A673 (cell line): ENCODE measurements at regions not wholly inside any gene's neighbourhood (a gene's known extent, or its start where the extent isn't known, plus 50 kb on each side); places are given as distances from the start of the nearest gene placed in this dataset.

Experiments
- BruUV-seq: library from RNA; stranded (reverse); fragments of 400-500 nt; replicated peaks from 2 replicates; lab custom pipeline; 2021; lab: Mats Ljungman, UMichigan
- CTCF ChIA-PET: fragments of 300-600 bp; sonication (Branson Sonifier 250); formaldehyde crosslinking; loops from one replicate; lab custom pipeline; 2022; ENCODE audit warnings: antibody characterized with exemption; lab: Charles Lee
- POLR2A ChIA-PET: fragments of 300-600 bp; sonication (Branson Sonifier 250); formaldehyde crosslinking; loops from one replicate; lab custom pipeline; 2022; ENCODE audit warnings: antibody characterized with exemption; ENCODE audit not compliant: low non-redundant PET; lab: Charles Lee
- DNase-seq: peaks from one replicate; pipeline ENCODE4 v3.0.0-alpha.2; 2015; ENCODE audit warnings: low spot score
- H3K27ac ChIP-seq: fragments of 200-600 bp; sonication (generic); 2 replicates; pipeline ENCODE4 v1.5.1; 2016; ENCODE audit warnings: mixed run types, low read depth, mild to moderate bottlenecking, mixed read lengths, antibody characterized with exemption, low read length; ENCODE audit not compliant: poor library complexity, severe bottlenecking
- H3K27me3 ChIP-seq: fragments of 200-600 bp; sonication (generic); replicated peaks from 2 replicates; pipeline ENCODE4 v1.6.1; 2017; ENCODE audit warnings: mixed run types, low read depth, mild to moderate bottlenecking, mixed read lengths, antibody characterized with exemption, low read length; ENCODE audit not compliant: insufficient read depth, poor library complexity
- H3K36me3 ChIP-seq: fragments of 200-600 bp; sonication (generic); 2 replicates; pipeline ENCODE4 v1.6.1; 2016; ENCODE audit warnings: mixed run types, mild to moderate bottlenecking, mixed read lengths, antibody characterized with exemption, low read length; ENCODE audit not compliant: insufficient read depth, poor library complexity, severe bottlenecking
- H3K4me1 ChIP-seq: fragments of 200-600 bp; sonication (generic); 2 replicates; pipeline ENCODE4 v1.6.1; 2017; ENCODE audit warnings: mixed run types, mild to moderate bottlenecking, mixed read lengths, antibody characterized with exemption, low read length; ENCODE audit not compliant: insufficient read depth, poor library complexity, severe bottlenecking
- H3K4me3 ChIP-seq: fragments of 200-600 bp; sonication (generic); 2 replicates; pipeline ENCODE4 v1.5.1; 2016; ENCODE audit warnings: low read depth, mixed run types, mild to moderate bottlenecking, mixed read lengths, low read length; ENCODE audit not compliant: poor library complexity, severe bottlenecking
- H3K9me3 ChIP-seq: fragments of 200-600 bp; sonication (generic); 2 replicates; pipeline ENCODE4 v1.6.1; 2016; ENCODE audit warnings: mixed run types, low read depth, mild to moderate bottlenecking, mixed read lengths, antibody characterized with exemption, low read length; ENCODE audit not compliant: poor library complexity, severe bottlenecking
- EZH2 ChIP-seq: fragments of 200-600 bp; sonication (generic); IDR thresholded peaks from 2 replicates; pipeline ENCODE4 v1.6.1; 2017; ENCODE audit warnings: borderline replicate concordance, low read depth, mild to moderate bottlenecking, mixed read lengths, antibody characterized with exemption, low read length; ENCODE audit not compliant: poor library complexity, severe bottlenecking
- intact Hi-C: fragments of 100-400 bp; cut with micrococcal nuclease; formaldehyde crosslinking; loops from one replicate; pipeline ENCODE4 v1.10.0; 2022; ENCODE audit not compliant: unreplicated experiment
- TF ChIP-seq, protein P1 (sequence below): fragments of 300-800, 200-600 bp; sonication (generic); conservative IDR thresholded peaks from 2 replicates; pipeline ENCODE4 v1.5.1; 2017; ENCODE audit warnings: low read depth, mild to moderate bottlenecking, antibody characterized with exemption, low read length, moderate library complexity, mixed read lengths

DNA sequence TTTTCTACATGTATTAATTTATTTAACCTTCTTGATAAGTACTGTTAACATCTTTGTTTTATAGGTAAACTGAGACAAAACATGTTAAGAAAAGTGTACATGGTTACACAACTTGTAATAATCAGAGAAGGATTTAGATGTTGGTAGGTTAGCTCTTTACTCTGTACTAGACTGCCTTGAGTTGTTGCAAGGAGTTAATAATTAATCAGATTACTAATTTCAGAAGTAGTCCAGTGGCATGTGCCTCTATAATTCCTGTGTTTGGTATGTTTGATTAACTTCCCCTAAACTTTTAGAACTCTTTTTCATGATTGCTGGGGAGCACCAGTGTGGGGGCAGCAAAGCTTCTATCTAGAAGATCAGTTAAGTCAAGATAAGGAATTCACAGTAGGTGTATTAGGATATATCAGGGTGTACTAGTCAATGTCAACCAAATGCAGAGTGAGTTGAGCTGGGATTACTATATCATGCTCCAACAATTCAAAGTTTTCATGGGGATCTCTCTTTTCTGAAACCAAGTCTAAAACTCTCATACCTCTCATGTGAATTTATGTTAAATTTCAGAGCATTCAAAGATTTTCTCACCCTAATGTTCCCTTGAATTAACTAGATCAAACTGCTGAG lies 129.7 kb upstream of the AHI1 start:
- no peaks in the 10 kb centered on the region for H3K9me3 ChIP-seq
- DNase-seq, result no peak
- H3K4me3 ChIP-seq, result no peak overlapping the region
- H3K27me3 ChIP-seq, result peaks cover 46% of the 10 kb centered on the region
- TF ChIP-seq EZH2, result no peak
- TF ChIP-seq, protein P1, sequence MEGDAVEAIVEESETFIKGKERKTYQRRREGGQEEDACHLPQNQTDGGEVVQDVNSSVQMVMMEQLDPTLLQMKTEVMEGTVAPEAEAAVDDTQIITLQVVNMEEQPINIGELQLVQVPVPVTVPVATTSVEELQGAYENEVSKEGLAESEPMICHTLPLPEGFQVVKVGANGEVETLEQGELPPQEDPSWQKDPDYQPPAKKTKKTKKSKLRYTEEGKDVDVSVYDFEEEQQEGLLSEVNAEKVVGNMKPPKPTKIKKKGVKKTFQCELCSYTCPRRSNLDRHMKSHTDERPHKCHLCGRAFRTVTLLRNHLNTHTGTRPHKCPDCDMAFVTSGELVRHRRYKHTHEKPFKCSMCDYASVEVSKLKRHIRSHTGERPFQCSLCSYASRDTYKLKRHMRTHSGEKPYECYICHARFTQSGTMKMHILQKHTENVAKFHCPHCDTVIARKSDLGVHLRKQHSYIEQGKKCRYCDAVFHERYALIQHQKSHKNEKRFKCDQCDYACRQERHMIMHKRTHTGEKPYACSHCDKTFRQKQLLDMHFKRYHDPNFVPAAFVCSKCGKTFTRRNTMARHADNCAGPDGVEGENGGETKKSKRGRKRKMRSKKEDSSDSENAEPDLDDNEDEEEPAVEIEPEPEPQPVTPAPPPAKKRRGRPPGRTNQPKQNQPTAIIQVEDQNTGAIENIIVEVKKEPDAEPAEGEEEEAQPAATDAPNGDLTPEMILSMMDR, result no peak
- BruUV-seq, result no TSS peak
- H3K36me3 ChIP-seq, result no peaks in the 10 kb centered on the region
- no peak overlapping the region for H3K27ac ChIP-seq
- intact Hi-C loops, result no loop called here
- ChIA-PET POLR2A (no interaction called here), CTCF (no interaction called here)
- no peaks in the 10 kb centered on the region for H3K4me1 ChIP-seq

DNA sequence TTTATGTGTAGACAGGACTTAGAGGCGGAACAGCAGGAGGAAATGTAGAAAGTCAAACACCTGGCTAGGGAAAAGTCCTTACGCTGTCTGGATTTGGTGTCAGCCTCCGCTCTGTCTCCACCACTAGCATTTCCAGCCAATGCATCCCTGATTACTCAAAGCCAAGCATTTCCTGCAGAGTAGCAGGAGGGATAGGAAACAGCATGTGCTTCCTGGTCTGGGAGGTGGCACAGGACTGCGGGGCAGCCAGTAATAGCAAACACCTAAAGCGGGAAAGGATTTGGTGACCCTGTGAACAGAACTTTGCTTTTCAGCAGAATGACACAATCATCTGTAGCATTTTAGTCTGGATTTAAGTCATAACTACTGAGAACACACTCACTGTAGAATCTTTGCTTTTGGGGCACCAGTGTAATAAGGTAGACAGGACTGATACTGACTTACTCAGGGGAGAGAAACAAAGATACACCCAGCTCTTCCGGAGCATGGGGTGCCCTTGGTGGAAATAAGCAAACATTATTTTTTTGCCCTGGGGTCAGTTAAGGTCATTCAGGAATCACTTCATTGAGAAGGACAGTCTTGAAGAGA lies 133.3 kb upstream of the AHI1 start:
- Histone ChIP-seq H3K4me3 (no peak overlapping the region), H3K36me3 (no peaks in the 10 kb centered on the region), H3K27me3 (peaks cover 68% of the 10 kb centered on the region), H3K4me1 (no peaks in the 10 kb centered on the region), H3K27ac (no peak overlapping the region), H3K9me3 (no peaks in the 10 kb centered on the region)
- TF ChIP-seq, protein P1, result no peak
- no peak for TF ChIP-seq EZH2
- ChIA-PET POLR2A (no interaction called here), CTCF (no interaction called here)
- no TSS peak for BruUV-seq
- intact Hi-C loops, result no loop called here
- DNase-seq, result no peak

DNA sequence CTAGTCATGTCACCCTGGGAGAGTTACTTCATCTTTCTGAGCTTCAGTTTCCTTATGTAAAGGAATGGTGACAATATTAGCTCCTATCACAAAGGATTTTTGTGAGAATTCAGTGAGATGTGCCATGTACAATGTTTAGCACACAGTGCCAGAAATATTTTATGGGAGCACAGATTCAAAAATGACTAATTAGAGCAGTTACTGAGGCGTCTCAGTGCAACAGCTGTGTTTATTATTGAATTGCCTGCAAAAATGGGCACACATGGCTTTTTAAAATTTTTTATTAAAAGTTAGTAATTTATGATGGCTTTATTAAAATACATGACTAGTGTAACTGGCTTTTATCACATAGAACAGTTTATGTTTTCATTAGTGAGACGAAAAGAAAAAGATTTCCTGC lies 134.3 kb upstream of the AHI1 start:
- H3K36me3 ChIP-seq, result no peaks in the 10 kb centered on the region
- intact Hi-C loops, result no loop called here
- BruUV-seq, result no TSS peak
- H3K4me1 ChIP-seq, result no peaks in the 10 kb centered on the region
- no peak overlapping the region for H3K4me3 ChIP-seq
- H3K9me3 ChIP-seq, result no peaks in the 10 kb centered on the region
- no peak overlapping the region for H3K27ac ChIP-seq
- H3K27me3 ChIP-seq, result peaks cover 78% of the 10 kb centered on the region
- no peak for DNase-seq
- TF ChIP-seq, protein P1, result no peak
- TF ChIP-seq EZH2, result no peak
- POLR2A ChIA-PET, result no interaction called here
- CTCF ChIA-PET, result no interaction called here
